ENCODE measurements at regions not wholly inside any gene's neighbourhood (a gene's known extent, or its start where the extent isn't known, plus 50 kb on each side); places are given as distances from the start of the nearest gene placed in this dataset.
A peak's percentile ranks its signal among the peaks of the same experiment; 100 is the strongest.
"Not testable (repeated sequence)": the region's sequence is repeated elsewhere in the genome, so short reads cannot be mapped to it uniquely, and the experiment has no call there.

DNA sequence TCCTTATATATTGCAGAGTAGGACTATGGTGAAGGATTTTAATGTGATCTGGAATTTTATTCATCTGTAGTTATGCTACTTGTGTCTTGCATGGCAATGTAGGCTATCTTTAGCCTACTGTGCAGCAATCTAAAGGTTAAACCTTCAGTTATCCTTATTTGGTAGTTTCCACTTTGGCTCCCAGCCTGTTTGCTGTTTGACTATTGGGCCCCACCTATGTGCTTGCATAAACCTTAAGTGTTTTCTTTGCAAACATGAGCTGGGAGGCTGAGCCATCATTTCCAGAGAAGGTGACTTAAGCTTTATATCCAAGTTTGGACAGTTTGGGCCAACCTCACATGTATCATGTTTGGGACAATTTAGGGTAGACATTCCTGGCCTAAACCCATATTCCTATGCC, 537.5 kb downstream of the BTBD3 start:
- DNase-seq (ENCODE audit: low spot score): no peak

DNA sequence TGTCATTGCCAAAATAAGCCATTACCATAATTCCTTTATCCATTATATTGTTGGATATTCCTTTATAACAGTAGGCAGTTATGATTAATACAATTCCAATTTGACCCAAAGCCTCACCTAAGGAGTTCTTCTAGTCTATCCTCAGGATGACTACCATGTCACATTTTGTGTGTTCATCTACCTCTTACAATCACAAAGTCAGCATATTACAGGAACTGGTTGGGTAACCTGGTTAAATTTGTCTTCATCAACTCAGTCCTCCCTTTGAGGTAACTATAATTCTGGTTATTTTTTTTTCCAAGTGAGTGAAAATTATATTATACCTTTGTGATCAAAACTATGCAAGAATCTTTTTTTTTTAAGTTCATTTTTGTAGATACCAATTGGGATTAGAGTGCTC, 540.5 kb downstream of the BTBD3 start:
- DNase-seq (ENCODE audit: low spot score): no peak

DNA sequence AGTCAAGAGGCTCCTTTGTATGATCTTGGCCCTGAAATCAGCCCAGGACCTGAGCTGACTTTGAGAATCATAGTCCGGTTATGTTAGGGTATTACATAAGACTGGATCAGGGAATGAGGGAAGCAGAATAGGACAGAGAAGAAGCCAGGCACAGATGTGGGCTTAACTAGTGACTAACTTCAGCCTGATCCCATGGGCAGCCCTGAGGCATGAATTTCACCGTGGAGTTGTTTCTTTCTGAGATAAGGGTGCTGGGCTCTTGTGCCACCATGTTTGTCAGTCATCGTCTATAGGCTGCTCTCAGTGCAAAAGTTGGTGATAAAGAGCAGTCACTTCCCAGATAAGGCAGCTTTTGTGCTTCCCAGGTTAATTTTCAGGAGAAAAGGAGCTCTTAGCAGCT, 544.7 kb upstream of the SPTLC3 start:
- DNase-seq (ENCODE audit: low spot score): no peak

DNA sequence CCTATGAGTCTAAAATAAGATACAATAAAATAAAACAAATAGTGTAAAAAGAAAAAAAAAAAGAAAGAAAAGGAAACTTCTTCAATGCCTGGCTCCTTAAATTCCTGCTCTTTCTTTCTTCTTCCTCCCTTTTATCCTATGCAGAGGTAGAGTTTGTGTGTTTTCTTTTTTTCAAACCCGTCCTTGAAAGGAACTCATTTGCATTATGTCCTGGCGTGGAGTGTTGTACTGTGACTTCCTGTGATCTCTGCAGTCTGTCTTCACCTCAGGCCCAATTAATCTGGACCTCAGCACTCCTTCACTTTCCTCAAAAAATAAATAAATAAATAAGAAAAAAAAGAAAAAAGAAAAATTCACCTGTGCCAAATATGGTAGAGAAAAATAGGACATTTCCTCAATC, 541.9 kb upstream of the SPTLC3 start:
- no peak for DNase-seq (ENCODE audit: low spot score)

DNA sequence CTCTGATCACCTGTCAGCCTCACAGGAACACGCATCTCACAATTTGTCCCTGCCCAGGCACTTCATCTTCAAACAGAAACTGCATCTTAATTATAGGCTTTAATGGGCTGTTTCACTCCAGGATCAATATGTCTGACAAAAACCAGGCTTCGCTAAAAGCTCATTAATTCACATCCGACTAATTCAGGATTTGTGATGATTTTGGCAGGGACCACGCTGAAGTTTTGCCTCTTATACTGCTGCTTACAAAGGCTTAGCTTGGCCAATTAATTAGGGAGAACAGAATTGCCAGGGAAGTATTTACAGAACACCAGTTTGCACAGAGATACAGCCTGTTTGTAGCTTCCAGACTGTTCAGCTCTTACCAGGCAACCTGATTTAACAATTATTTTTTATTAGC, 541.0 kb upstream of the SPTLC3 start:
- DNase-seq (ENCODE audit: low spot score): no peak

DNA sequence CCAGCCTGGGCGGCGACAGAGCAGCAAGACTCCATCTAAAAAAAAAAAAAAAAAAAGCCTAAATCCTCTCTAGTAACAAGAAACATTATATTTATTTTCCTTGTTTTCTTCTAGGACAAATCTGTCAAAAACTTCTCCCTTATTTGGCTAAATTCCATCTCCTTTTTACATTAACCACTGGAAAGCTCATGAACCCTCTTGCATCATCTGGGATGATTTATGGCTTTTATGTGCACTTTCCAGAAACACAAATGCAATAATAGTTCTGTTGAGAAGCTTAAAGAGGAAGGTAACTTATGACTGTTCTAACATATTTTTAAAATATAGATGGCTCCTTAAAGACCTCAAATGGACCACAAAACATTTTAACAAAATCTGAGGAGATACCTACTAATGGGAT, 526.1 kb upstream of the SPTLC3 start:
- no peak for DNase-seq (ENCODE audit: low spot score)

DNA sequence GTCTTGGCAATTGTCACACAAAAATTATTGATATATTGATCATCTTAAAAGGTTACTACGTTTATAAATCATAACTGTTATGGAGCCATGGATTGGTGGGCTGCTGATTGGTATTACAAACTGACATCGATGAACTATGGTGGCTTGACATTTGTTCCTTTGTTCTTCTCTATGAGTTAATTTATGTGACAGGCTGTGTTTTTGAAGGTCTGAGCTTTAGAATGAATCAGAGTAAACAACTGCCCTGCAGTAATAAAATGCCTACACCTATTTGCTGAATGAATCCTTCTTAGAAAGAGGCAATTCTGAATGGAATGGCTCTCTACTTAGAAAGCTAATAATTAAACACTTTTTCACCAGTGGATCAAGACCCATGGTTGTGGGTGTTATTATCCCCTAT, 506.3 kb upstream of the SPTLC3 start:
- no peak for DNase-seq (ENCODE audit: low spot score)

DNA sequence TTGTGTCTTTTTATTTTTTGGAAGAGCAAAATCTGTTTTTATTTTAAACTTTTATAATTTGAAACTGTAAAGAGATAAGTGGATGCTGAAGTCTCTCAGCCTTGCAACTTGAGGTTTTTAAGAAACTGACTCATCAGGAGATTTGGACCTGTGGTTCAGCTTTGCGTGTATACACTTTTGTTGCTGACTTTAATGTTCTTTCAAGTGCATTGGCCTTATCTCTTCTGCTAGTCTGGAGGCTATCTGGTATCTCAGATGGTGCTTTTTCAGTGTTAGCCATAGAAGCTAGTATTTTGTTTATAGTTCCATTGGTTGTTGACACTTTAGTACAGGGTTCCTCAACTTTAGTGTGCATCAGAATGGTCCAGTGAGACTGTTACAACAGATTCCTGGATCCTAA, 504.0 kb upstream of the SPTLC3 start:
- DNase-seq (ENCODE audit: low spot score): peak; percentile 6

DNA sequence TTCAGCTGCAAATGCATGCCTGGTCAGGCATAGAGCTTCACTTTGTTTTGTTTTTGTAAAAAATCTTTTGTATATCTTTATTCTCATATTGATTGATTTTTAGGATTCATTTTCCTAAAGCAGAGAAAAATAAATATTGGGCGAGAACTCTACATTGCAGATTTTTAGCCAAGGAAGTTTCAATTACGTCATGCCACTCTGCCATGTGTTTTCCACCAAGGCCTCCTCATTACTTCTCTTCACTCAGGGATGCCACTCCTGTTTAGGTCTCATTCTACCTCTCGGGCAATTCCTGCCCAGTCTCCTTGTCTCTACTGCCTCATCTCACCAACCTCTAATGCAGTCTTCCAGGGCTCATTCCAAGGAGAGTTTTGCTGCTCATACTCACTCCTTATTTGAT, 497.3 kb upstream of the SPTLC3 start:
- DNase-seq (ENCODE audit: low spot score): no peak

DNA sequence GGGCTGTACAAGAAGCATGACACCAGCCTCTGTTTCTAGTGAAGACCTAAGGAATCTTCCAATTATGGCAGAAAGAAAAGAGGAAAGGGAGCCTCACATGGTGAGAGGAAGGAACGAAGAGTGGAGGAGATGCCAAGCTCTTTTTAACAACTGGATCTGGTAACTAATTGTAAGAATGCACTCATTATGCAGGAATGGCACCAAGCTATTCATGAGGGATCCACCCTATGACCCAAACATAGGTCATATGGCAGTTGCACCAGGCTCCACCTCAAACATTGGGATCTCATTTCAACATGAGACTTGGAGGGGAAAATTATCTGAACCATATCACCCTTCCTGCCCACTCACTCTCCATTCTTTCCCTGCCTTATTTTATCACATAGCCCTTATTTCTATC, 496.0 kb upstream of the SPTLC3 start:
- no peak for DNase-seq (ENCODE audit: low spot score)

DNA sequence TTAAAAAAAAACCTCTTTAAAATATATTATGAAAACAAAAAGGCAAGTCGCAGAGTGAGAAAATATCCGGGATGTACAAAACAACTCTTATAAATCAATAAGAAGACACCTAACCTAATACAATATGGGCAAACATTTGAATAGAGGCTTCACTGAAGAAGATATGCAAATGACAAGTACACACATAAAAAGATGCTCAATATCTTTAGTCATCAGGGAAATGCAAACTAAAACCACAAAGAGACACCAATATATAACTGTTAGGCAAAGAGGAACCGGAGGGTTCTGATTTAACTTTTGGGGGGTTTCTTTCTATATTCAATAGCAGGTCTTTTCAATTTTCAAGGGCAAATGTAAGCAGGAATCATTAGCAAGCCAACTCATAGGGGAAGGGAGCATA, 480.7 kb upstream of the SPTLC3 start:
- DNase-seq (ENCODE audit: low spot score): no peak

DNA sequence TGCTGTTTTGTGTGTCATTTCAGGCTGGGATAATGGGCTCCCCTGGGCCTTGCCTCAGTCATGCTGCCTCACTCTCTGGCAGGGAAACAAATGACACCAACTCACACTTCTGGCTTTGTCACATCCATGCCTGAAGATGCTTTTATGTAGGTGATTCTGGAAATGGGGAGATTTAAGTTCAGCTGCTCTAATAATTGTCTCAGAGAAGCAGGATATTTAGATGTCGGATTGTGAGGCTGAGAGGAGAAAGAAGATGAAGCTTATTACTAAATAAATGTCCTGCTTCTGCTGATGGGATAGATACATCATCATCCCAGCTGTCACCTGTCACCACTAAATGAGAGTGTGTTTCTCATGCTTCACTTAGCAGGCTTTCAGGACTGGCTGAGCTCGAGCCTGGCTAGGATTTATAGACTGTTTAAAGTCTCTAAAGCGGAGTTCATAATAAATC, 480.2 kb upstream of the SPTLC3 start:
- DNase-seq (ENCODE audit: low spot score): no peak

DNA sequence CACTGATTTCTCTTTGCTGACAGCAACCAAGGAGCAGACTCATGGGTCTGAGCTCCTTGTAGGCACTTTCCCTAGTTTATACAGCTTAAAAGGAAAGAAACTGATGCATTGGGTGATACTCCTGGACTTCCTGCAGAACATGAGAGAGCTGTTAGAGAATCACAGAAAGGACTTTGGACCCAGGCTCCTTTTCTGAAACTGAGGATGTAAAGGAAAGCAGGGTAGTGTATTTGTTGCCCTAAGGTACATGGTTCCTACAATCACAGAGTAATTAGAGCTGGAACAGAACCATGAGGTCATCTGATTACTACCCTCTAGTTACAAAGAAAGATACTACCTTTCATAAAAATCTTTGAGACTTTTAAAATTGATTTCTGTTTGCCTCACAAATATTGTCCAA, 477.1 kb upstream of the SPTLC3 start:
- no peak for DNase-seq (ENCODE audit: low spot score)

DNA sequence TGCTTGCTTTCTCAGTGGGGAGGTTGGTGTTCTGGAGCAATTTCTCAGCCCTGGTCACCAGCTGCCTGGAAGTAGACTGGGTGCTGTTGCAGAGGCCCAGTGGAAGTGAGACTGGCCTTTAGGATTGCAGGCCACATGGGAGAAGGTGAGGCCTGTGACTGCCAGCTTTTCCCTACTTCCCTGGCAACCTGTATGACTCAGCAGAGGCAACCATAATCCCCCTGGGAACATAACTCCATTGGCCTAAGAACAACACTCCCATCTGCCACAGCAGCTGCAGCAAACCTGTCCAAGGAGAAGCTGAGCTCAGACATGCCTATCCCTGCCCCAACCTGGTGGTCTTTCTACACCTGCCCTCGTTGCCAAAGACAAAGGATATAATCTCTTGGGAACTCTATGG, 473.5 kb upstream of the SPTLC3 start:
- DNase-seq (ENCODE audit: low spot score): no peak

DNA sequence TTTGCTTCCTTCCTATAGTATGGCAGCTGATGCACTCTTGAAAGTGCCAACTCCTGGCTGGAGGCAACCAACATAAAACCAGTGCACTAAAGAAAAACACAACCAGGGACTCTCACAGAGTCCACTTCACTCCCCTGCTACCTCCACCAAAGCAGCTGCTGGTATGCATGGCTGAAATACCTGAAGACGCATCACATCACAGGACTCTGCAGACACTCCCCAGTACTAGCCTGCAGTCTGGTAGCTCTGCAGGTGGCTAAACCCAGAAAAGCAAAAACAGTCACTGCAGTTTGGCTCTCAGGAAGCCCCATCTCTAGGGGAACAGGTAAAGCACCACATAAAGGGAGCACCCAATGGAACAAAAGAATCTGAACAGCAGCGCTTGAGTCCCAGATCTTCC, 473.0 kb upstream of the SPTLC3 start:
- no peak for DNase-seq (ENCODE audit: low spot score)

DNA sequence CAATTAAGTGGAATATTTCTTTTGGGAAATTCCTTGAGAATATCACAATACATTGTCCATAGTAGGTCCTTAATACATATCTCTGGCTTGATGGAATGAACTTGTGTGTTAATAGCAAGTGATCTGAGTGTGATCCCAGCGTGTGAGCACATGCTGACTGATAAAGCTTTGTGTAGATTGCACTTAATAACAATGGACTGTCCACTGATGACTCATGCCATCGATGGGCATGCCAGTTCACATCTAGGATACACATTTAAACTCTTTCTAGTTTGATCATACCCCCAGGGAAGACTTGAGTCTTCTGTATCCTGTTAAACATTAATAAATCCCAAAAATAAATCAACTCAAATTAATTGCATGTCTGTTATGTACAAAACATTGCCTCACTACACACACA, 454.3 kb upstream of the SPTLC3 start:
- DNase-seq (ENCODE audit: low spot score): no peak

DNA sequence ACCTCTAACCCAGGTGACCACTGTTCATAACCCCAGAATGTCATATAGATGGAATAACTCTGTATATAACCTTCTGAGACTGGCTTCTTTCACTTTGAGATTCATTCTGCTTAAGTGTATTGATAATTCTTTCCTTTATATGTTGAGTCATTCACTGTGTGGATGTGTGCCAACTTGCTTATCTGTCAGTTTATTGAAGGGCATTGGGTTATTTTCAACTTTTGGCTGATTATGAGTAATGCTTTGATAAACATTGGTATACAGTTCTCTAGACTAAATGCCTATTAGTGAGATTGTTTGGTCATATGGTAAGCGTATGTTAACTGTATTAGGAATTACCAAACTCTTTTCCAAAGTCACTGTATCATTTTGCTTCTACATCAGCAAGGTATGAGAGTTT, 453.4 kb upstream of the SPTLC3 start:
- no peak for DNase-seq (ENCODE audit: low spot score)

DNA sequence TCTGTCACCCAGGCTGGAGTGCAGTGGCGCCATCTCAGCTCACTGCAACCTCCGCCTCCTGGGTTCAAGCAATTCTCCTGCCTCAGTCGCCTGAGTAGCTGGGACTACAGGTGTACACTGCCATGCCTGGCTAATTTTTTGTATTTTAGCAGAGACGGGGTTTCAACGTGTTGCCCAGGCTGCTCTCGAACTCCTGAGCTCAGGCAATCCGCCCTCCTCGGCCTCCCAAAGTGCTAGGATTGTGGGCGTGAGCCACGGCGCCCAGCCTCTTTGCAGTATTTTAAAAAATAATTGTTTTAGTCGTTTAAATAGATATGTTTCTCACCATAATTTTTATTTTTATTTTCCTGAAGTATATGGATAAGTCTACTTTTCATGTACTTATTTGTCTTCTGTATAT, 452.9 kb upstream of the SPTLC3 start:
- not testable (repeated sequence) for DNase-seq (ENCODE audit: low spot score)

DNA sequence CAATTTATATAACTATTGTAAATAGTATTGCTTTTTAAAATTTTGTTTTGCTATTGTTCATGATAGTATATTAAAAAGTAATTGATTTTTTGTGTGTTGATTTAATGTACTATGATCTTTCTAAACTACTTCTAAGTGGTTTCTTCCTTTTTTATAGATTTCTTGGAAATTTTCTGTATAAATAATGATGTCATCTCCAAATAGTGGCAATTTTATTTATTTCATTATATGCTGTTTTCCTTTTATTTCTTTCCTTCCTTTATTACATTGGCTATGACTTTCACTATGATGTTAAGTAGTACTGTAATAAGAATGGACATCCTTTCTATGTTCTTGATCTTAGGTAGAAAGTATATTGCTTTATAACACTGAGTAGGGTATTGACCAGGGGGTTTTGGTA, 451.5 kb upstream of the SPTLC3 start:
- DNase-seq (ENCODE audit: low spot score): no peak

DNA sequence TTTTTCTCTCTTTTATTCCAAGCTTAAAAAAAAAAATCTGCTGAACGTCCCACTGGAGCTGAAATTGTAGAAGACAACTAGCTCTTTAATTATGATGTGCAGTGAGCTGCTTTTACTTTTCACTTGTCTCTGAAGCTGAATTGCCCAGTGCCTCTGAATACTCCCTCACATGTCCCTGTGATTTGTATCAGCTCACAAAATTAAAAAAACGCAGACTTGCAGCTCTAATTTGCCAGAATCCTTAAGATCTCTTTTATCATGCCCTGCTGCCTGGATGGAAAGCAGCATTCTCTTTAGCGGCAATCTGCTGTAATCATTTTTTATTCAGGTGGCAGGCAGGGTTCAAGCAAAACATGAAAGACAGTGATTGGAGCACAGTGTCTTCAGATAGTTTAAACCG, 443.8 kb upstream of the SPTLC3 start:
- DNase-seq (ENCODE audit: low spot score): no peak

DNA sequence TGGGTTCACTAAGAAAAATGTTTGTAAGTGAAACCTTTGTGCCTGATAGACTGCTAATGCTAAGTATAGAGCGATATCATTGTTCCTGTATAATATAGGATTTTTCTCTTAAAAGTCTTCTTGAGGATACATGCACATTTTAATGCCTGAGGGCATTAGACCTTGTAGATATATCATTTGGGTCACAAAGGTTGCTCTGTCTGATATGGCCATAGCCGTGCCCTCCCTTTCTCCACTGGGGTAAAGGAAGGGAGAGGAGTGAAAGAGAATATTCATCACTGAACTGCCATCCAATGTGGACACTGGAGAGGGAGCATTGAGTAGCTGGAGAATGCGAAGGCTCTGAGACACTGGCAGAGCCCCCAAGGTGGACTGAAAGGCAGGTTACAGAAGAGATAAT, 442.2 kb upstream of the SPTLC3 start:
- no peak for DNase-seq (ENCODE audit: low spot score)

DNA sequence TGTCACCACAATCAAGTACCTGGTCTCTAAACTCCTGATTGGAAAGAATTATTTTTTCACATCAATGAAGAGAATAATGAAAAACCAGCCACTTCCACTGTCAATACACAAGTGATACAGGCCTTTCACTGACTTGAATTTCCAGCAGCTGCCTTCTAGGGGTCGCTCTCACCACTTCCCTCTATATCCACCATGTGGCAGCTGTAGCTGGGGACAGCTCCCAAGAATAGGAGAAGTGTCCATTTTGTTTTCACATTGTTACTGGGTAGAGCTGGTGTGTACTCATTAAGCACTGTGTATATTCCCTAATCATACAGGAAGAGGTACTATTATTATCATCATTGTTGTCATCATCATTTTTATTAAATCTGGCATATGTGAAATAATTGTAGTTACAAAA, 438.4 kb upstream of the SPTLC3 start:
- DNase-seq (ENCODE audit: low spot score): peak; percentile 67

DNA sequence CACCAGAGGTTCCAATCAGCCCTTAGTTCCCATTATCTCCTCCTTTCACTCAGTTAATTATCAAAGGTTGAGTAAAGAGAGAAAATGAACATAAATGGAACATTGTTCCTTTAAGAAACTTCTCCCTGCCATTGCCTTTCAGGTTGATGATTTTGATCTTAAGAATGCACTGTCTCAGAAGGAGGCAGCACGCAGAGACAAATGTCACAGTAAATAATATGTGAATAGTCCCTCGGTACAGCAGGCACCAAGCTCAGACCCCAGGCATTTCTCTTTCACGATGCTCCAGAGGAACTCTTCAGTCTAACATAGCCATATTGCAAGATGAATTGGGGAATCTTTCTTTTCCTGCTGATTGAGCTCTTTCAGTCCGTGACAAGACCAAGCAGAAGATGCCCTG, 435.3 kb upstream of the SPTLC3 start:
- DNase-seq (ENCODE audit: low spot score): no peak

DNA sequence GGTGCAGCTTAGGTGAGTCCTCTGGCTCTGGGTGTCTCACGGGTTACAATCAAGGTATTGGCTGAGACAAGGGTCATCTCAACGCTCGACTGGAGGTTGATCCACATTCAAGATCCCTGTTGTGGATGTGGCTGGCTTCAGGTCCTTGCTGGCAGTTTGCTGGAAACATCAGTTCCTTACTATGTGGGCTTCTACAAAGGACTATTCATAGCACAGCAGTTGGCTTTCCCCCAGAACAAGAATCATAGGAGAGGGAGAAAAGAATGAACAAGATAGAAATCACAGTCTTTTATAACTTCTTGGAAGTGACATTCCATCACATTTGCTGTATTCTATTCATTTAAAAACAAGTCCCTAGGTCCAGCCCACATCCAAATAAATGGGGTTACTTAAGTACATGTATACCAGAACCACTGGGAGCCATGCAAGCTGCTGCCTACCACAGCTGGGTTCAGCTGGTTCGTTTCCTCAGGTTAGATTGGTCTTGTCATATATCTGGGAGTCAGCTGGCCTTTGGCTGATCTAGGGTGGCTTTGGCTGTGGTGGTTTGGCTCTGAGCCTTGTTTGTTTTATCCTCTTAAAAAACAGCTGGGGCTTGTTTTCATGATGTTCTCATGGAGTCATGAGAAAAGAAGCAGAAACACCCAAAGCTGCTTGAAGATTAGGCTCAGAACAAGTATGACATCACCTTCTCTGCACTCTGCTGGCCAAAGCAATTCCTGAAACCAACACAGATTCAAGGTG, 433.2 kb upstream of the SPTLC3 start:
- DNase-seq (ENCODE audit: low spot score): peak; percentile 93

All from H4 (cell line).